ENCODE measurements at regions not wholly inside any gene's neighbourhood (a gene's known extent, or its start where the extent isn't known, plus 50 kb on each side); places are given as distances from the start of the nearest gene placed in this dataset.

- Histone ChIP-seq H3K27ac (no peak overlapping the region), H3K27me3 (replicated peaks in 1 of 7) (no peaks in the 10 kb centered on the region), H3K4me3 (no peak overlapping the region), H3K36me3 (no peaks in the 10 kb centered on the region), H3K4me1 (peaks cover 0 to 3% (median 0%) of the 10 kb centered on the region in 6 donors), H3K9me3 (no peaks in the 10 kb centered on the region)
- 41 to 53% (median 45%) methylated on average over 2 of the region's 2 CpGs for WGBS, 5 donors
- TF ChIP-seq POLR2A (IDR thresholded peaks at IDR 0.05) = no peak
- TF ChIP-seq CTCF (IDR thresholded peaks at IDR 0.05 in 8 of 11, conservative IDR thresholded peaks at IDR 0.05 in 3 of 11) = no peak
- no peak for TF ChIP-seq POLR2AphosphoS5 (IDR thresholded peaks at IDR 0.05)
- intact Hi-C loops (cut with DNase I; ENCODE audit: low total_unique reads) = no loop called here
- DNase-seq = no peak
These were observed 201.9 kb downstream of the ZNF608 start for GRCh38 chr5:124544366-124545055.

GRCh38 chr5:124538931-124539330 is 207.5 kb downstream of the ZNF608 start:
- no peaks in the 10 kb centered on the region for H3K9me3 ChIP-seq

GRCh38 chr5:124538191-124538590 is 208.2 kb downstream of the ZNF608 start:
- Histone ChIP-seq H3K27me3 (replicated peaks in 1 of 7) (no peaks in the 10 kb centered on the region), H3K36me3 (no peaks in the 10 kb centered on the region), H3K4me1 (no peaks in the 10 kb centered on the region), H3K9me3 (peaks cover 0 to 5% (median 0%) of the 10 kb centered on the region in 8 donors), H3K4me3 (no peak overlapping the region), H3K27ac (peak overlapping the region in 6 of 8 donors; percentile 16 to 61 (median 36))
- intact Hi-C loops (cut with DNase I; ENCODE audit: low total_unique reads) = no loop called here
- no peak for DNase-seq
- 46 to 65% (median 51%) methylated on average over 3 of the region's 3 CpGs for WGBS, 5 donors
- no peak for TF ChIP-seq CTCF (IDR thresholded peaks at IDR 0.05 in 8 of 11, conservative IDR thresholded peaks at IDR 0.05 in 3 of 11)
- no peak for TF ChIP-seq POLR2AphosphoS5 (IDR thresholded peaks at IDR 0.05)
- no peak for TF ChIP-seq POLR2A (IDR thresholded peaks at IDR 0.05)

More at GRCh38 chr5:124538931-124539330, 207.5 kb downstream of the ZNF608 start:
- intact Hi-C loops (cut with DNase I; ENCODE audit: low total_unique reads) = no loop called here
- TF ChIP-seq CTCF (IDR thresholded peaks at IDR 0.05 in 8 of 11, conservative IDR thresholded peaks at IDR 0.05 in 3 of 11) = no peak
- no peak for TF ChIP-seq POLR2AphosphoS5 (IDR thresholded peaks at IDR 0.05)
- no peak for TF ChIP-seq POLR2A (IDR thresholded peaks at IDR 0.05)
- H3K36me3 ChIP-seq = no peaks in the 10 kb centered on the region
- H3K4me1 ChIP-seq = no peaks in the 10 kb centered on the region
- DNase-seq = no peak
- WGBS, 5 donors = 62 to 87% (median 85%) methylated on average over 1 of the region's 1 CpG
- H3K4me3 ChIP-seq = no peak overlapping the region
- H3K27ac ChIP-seq = no peak overlapping the region
- H3K27me3 ChIP-seq (replicated peaks in 1 of 7) = no peaks in the 10 kb centered on the region

- DNase-seq = no peak
- Histone ChIP-seq H3K36me3 (no peaks in the 10 kb centered on the region), H3K9me3 (peaks cover 0 to 5% (median 0%) of the 10 kb centered on the region in 8 donors), H3K27me3 (replicated peaks in 1 of 7) (no peaks in the 10 kb centered on the region), H3K27ac (peak overlapping the region in 4 of 8 donors; percentile 34 to 61 (median 39)), H3K4me3 (no peak overlapping the region), H3K4me1 (no peaks in the 10 kb centered on the region)
- WGBS, 5 donors = 86 to 97% (median 95%) methylated on average over 4 of the region's 4 CpGs
- TF ChIP-seq CTCF (IDR thresholded peaks at IDR 0.05 in 8 of 11, conservative IDR thresholded peaks at IDR 0.05 in 3 of 11) = no peak
- TF ChIP-seq POLR2A (IDR thresholded peaks at IDR 0.05) = no peak
- no peak for TF ChIP-seq POLR2AphosphoS5 (IDR thresholded peaks at IDR 0.05)
- intact Hi-C loops (cut with DNase I; ENCODE audit: low total_unique reads) = no loop called here
These were observed 208.9 kb downstream of the ZNF608 start for GRCh38 chr5:124537522-124537921.

All from spleen (tissue), 11 donors.